Hepatocyte (in vitro differentiated cells): ENCODE measurements at regions not wholly inside any gene's neighbourhood (a gene's known extent, or its start where the extent isn't known, plus 50 kb on each side); places are given as distances from the start of the nearest gene placed in this dataset.

Source experiments
- CTCF ChIP-seq: fragments of 200-600 bp; sonication (generic); IDR thresholded peaks from 2 replicates; pipeline ENCODE4 v1.5.1; 2016; ENCODE audit warnings: antibody characterized with exemption, mild to moderate bottlenecking; ENCODE audit not compliant: poor library complexity
- EZH2 ChIP-seq: fragments of 200-600 bp; sonication (generic); IDR thresholded peaks from 2 replicates; pipeline ENCODE4 v1.6.1; 2016; ENCODE audit warnings: antibody characterized with exemption, mild to moderate bottlenecking, borderline replicate concordance

- TF ChIP-seq CTCF (no peak), EZH2 (no peak)
Measured at GRCh38 chr5:142501890-142502289, 177.1 kb upstream of the SPRY4 start.
